Hematopoietic multipotent progenitor cell (in vitro differentiated cells): ENCODE measurements at regions not wholly inside any gene's neighbourhood (a gene's known extent, or its start where the extent isn't known, plus 50 kb on each side); places are given as distances from the start of the nearest gene placed in this dataset.
A peak's percentile ranks its signal among the peaks of the same experiment; 100 is the strongest.

Experiments
- DNase-seq, 3 donors: peaks; one replicate each; pipeline ENCODE4 v3.0.0-alpha.2; 2011 to 2015; ENCODE audit warnings: low read depth in 2 of 3, low spot score in 2 of 3

- no peak for DNase-seq
Observed at GRCh38 chr1:22313321-22313720, 138.3 kb upstream of the ZBTB40 start.

GRCh38 chr1:22314706-22315105 is 136.9 kb upstream of the ZBTB40 start:
- no peak for DNase-seq

GRCh38 chr1:22315315-22316078 is 136.2 kb upstream of the ZBTB40 start:
- DNase-seq, result no peak

- peak in 2 of 3 donors; percentile 6 to 8 for DNase-seq
Observed at GRCh38 chr1:22317231-22317919, 134.3 kb upstream of the ZBTB40 start.

- no peak for DNase-seq
Observed at GRCh38 chr1:22317920-22318243, 133.8 kb upstream of the ZBTB40 start.

GRCh38 chr1:22318279-22318981 is 133.2 kb upstream of the ZBTB40 start:
- DNase-seq, result no peak

GRCh38 chr1:22319608-22320007 is 132.0 kb upstream of the ZBTB40 start:
- DNase-seq, result no peak

GRCh38 chr1:22320587-22321344 is 130.9 kb upstream of the ZBTB40 start:
- DNase-seq, result no peak

GRCh38 chr1:22321917-22322316 is 129.7 kb upstream of the ZBTB40 start:
- no peak for DNase-seq

GRCh38 chr1:22323141-22323845 is 128.4 kb upstream of the ZBTB40 start:
- no peak for DNase-seq

GRCh38 chr1:22323846-22324504 is 127.7 kb upstream of the ZBTB40 start:
- no peak for DNase-seq

- no peak for DNase-seq
Observed at GRCh38 chr1:22325531-22326371, 125.9 kb upstream of the ZBTB40 start.

- no peak for DNase-seq
Observed at GRCh38 chr1:22326372-22326915, 125.2 kb upstream of the ZBTB40 start.

- DNase-seq, result no peak
Observed at GRCh38 chr1:22326931-22327330, 124.7 kb upstream of the ZBTB40 start.

GRCh38 chr1:22327411-22327810 is 124.2 kb upstream of the ZBTB40 start:
- no peak for DNase-seq

- no peak for DNase-seq
Observed at GRCh38 chr1:22328331-22329147, 123.1 kb upstream of the ZBTB40 start.

- DNase-seq, result no peak
Observed at GRCh38 chr1:22329148-22329515, 122.5 kb upstream of the ZBTB40 start.
